NK-92 (cell line): ENCODE measurements at regions not wholly inside any gene's neighbourhood (a gene's known extent, or its start where the extent isn't known, plus 50 kb on each side); places are given as distances from the start of the nearest gene placed in this dataset.
"Not testable (repeated sequence)": the region's sequence is repeated elsewhere in the genome, so short reads cannot be mapped to it uniquely, and the experiment has no call there.

ENCODE experiments used
- DNase-seq: peaks from one replicate; lab custom pipeline; 2025; ENCODE audit not compliant: unreplicated experiment; lab: John Stamatoyannopoulos, UW

GRCh38 chr3:153539263-153539662 is 377.2 kb downstream of the RAP2B start:
- no peak for DNase-seq

GRCh38 chr3:153545471-153545870 is 383.4 kb downstream of the RAP2B start:
- DNase-seq = no peak

DNA sequence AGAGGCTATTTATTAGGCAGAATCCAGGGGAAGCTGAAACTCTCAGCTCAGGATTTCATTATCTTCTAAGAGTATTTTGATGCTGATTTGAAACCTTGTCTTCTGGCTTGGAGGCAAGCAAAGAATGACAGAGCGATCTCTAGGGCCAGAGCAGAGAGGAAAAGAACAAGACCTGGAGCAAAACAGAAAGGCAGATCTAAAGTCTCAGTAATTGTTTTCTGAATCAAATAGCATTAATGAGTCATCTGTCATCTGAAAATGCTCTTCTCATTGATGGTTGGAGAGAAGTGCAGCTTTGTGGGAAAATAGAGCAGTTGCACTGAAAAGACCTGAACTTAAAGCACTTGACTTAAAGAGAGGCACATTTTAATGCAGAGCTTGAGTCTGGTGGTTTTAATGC is 385.9 kb downstream of the RAP2B start:
- no peak for DNase-seq

GRCh38 chr3:153549686-153550085 is 387.7 kb downstream of the RAP2B start:
- not testable (repeated sequence) for DNase-seq

DNA sequence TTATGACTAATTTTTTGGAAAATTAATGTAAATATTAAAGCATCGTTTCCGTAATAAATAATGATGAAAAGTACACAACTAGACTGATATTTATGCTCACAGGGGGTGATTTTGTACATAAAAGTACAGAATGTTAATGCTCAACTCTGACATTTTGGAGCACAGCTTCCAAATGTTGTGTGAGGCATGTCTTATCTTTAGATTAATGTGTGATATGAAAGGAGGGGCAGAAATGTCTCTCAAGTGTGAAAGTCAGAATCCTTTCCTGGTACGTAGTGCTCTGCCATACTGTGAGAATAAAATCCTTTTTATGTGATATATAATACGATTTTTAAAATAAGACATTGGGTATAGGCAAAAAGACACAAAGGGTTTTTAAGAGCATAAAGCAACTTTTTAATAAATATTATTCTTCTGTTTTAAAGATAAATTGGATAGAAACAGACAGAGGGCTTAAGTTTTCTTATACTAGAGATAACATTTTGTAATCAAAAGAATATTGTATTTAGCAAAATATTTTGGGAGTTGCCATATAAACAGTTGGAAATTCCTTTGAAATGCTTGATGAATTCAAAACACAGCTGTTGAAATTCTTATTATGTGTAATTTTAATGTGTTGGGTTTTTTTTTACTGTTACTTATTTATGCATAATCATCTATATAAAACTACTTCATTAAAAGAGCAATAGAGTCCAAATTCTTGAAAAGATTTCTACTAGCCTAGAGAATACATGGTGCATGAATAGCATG is 389.7 kb downstream of the RAP2B start:
- DNase-seq = no peak

DNA sequence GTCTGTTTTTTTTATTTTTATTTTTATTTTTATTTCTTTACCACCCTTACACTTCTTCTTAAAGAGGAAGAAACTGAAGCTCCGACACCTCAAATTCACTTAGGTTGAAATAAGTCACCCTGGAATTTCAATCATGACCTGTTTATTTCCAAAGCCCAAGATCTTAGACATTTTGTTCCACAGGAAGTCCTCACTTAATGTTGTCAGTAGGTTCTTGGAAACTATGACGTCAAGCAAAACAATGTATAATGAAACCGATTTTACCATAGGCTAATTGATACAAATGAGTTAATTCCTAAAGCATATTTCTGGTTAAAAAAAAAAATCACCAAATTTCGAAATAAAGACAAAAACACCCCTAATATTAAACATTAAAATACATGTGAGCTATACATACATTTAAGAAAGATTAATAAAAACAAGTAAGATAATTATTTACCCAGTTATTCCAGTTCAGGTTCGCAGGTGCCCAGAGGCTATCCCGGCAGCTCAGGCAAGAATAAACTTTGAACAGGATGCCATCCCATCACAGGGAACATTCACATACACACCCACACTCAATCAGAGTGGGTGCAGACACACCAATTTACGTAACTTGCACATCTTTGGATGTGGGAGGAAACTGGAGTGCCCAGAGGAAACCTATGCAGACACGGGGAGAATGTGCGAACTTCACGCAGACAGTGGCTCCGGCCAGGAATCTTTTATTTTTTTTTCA is 391.0 kb downstream of the RAP2B start:
- no peak for DNase-seq

- no peak for DNase-seq
Measured at GRCh38 chr3:153553605-153553945, 391.5 kb downstream of the RAP2B start.

GRCh38 chr3:153555919-153556318 is 393.9 kb downstream of the RAP2B start:
- no peak for DNase-seq

GRCh38 chr3:153559366-153559765 is 397.3 kb downstream of the RAP2B start:
- not testable (repeated sequence) for DNase-seq

GRCh38 chr3:153567011-153567410 is 405.0 kb downstream of the RAP2B start:
- DNase-seq = no peak

DNA sequence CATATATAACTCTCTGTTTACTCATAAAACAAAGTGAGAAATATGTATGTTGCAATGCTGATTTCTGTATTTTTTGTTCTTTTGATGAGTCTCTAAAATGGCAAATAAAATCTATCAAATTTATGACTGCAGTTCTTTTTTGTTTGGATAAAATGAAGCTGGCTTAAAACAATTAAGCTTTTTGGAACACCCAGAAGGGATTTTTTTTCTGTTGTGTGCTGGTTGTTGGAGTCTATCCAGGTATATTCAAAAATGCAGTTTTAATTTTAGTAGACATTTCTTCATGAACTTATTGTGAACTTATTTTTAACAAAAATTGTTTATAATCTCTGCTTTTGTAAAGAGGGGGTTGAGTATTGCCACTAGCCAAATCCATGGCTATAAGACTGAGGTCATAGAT is 405.5 kb downstream of the RAP2B start:
- DNase-seq = no peak

DNA sequence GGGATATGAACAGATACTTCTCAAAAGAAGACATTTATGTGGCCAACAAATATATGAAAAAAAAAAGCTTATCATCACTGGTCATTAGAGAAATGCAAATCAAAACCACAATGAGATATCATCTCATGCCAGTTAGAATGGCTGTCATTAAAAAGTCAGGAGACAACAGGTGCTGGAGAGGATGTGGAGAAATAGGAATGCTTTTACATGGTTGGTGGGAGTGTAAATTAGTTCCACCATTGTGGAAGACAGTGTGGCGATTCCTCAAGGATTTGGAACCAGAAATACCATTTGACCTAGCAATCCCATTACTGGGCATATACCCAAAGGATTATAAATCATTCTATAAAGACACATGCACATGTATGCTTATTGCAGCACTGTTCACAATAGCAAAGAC is 408.5 kb downstream of the RAP2B start:
- not testable (repeated sequence) for DNase-seq

GRCh38 chr3:153572165-153572564 is 410.1 kb downstream of the RAP2B start:
- DNase-seq = no peak

DNA sequence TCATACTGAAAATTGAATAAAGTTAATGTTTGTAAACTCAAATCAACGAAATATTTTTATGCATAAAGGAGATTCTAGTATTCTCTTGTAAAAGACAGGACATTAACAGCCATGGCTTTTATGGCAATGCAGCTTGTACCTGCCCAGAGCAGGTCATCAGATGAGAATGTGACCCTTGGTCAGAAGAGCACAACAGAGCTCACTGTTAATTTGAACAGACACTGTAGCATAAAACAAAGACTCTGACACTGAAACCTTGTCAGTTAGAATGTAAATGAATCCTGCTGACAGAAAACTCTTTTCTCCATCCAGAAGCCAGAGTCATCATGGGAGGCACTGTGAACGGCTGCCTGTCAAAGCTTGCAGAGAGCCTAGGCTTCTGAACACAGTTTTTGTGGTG is 410.6 kb downstream of the RAP2B start:
- no peak for DNase-seq

DNA sequence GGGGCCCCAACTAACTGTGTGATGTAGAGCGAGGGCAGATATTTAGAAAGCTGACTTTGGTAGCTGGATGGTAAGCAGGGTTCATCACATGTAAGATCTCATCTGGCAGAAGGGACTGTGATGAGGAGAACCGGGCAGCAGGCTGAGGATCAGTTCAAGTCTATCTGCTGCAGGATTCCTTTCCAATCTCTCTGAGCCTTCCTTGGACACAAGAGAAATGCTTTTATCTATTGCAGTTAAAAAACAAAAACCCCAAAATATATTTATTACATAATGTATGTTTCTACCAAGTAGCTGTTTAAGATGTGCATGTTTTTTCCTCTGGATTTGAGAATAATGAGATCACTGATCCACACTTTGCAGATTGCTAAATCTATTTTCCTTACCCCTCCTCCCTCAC is 411.5 kb downstream of the RAP2B start:
- no peak for DNase-seq

DNA sequence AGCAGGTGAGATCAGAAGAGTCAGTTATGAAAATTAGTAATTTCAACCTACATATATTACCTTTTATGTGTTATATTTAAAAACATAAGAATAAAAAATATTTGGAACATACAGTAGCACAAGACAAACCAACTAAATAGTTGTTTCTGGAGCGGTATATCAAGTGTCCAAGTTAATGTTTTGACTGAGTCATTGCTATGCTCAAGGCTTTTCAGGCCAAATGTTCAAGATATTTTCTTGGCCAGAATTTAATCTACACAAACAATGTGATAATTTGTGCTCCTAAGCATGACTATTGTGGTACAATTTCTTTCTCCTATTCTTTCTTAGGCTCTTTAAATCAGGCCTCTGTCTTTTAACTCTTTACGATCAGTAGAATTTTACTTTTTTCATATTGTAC is 412.4 kb downstream of the RAP2B start:
- DNase-seq = no peak

GRCh38 chr3:153577059-153577736 is 415.2 kb downstream of the RAP2B start:
- DNase-seq = no peak

- DNase-seq = no peak
Measured at GRCh38 chr3:153578046-153578445, 416.0 kb downstream of the RAP2B start.

GRCh38 chr3:153590051-153590450 is 428.0 kb downstream of the RAP2B start:
- DNase-seq = no peak

DNA sequence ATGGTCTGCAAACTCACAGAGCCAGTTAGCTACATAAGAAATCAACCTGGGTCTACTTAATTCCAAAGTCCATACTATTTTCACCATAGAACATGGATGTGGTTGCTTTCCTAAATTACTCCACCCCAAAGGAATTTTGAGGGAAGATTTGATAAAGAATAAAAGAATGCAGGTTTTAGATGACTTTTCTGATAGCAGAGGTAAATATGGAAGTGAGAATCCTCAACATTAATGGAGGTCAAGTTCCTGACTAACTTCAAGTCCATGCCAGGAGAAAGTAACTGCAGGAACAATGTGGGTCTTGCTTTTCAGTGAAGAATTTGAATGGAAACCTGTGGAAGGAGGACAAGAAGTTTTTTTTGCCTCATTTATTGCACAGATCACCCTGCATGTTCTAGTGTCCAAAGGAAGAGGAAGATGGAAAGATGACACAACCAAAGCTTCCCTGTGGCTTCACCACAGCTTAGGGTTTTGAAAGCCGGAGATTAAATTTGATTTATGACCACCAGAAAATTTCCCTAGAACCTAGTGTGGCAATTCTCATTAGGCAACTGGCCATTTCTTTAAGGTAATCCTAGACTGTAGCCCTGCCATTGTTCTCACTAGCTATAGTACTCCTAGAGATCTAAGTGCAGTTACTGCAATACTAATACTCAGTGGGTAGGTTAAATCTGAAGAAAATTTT is 429.7 kb downstream of the RAP2B start:
- no peak for DNase-seq

DNA sequence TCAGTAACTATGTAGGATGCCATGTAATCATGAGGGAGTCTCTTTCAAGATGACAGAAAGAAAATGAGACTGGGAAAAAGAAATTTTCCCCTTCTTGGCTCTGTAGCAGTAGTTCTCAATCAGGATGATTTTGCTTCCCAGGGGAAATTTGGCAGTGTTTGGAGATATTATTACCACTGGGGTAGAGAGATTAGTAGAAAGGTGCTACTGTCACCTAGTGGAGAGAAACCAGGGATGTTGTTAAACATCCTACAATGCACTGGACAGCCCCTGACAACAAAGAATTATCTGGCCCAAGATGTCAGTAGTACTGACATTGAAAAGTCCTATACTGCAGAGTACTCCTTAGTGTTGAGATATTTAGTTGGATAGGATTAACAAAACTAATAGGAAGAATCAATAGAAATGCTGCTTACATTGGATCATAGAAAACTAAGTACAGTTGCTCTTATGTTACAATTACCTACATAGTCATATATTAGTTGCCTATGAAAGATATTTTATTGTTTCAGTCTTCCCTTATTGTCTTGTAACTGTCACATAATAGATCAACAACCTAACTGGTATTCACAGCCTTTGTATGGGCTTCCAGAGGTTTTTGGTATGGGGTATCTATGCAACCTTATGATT is 433.3 kb downstream of the RAP2B start:
- DNase-seq = no peak
